Breast epithelium (tissue), 3 donors: ENCODE measurements at regions not wholly inside any gene's neighbourhood (a gene's known extent, or its start where the extent isn't known, plus 50 kb on each side); places are given as distances from the start of the nearest gene placed in this dataset.

Experiments
- CTCF ChIP-seq, 3 donors: fragments of 450-650 bp; IDR thresholded peaks; one replicate each; pipeline ENCODE4 v1.5.1; 2016 to 2017; ENCODE audit warnings: antibody characterized with exemption in 3 of 3, mild to moderate bottlenecking in 3 of 3, moderate library complexity in 3 of 3
- POLR2A ChIP-seq: fragments of 450-650 bp; IDR thresholded peaks from one replicate; pipeline ENCODE4 v1.6.1; 2016; ENCODE audit warnings: antibody characterized with exemption, mild to moderate bottlenecking, moderate library complexity
- POLR2AphosphoS5 ChIP-seq, 3 donors: sonication (generic); formaldehyde crosslinking; IDR thresholded peaks; one replicate each; pipeline ENCODE4 v1.6.1; 2017; ENCODE audit warnings: antibody characterized with exemption in 3 of 3

GRCh38 chrX:2626750-2627149, 64.3 kb upstream of the CD99 start:
- TF ChIP-seq POLR2A = no peak
- TF ChIP-seq CTCF (IDR thresholded peaks at IDR 0.05) = no peak
- TF ChIP-seq POLR2AphosphoS5 (IDR thresholded peaks at IDR 0.05) = no peak
